Mucosa of descending colon (tissue), 3 donors: ENCODE measurements at regions not wholly inside any gene's neighbourhood (a gene's known extent, or its start where the extent isn't known, plus 50 kb on each side); places are given as distances from the start of the nearest gene placed in this dataset.

Source experiments
- ATAC-seq: fragments of 200-7000 bp; cut with Tn5 transposase; one replicate; pipeline ENCODE4 v1.9.1; 2020; ENCODE audit warnings: mild to moderate bottlenecking, moderate library complexity
- DNase-seq, 3 donors: peaks; one replicate each; pipeline ENCODE4 v3.0.0-alpha.2; 2020
- H3K36me3 ChIP-seq: fragments of 200-600 bp; one replicate; pipeline ENCODE4 v1.8.0; 2021; ENCODE audit warnings: low read depth, mild to moderate bottlenecking
- H3K4me1 ChIP-seq: fragments of 200-600 bp; one replicate; pipeline ENCODE4 v1.8.0; 2021; ENCODE audit warnings: low read depth, mild to moderate bottlenecking
- H3K4me3 ChIP-seq: fragments of 200-600 bp; one replicate; pipeline ENCODE4 v1.8.0; 2021; ENCODE audit warnings: mild to moderate bottlenecking
- H3K9me3 ChIP-seq: fragments of 200-600 bp; one replicate; pipeline ENCODE4 v1.8.0; 2021; ENCODE audit warnings: mild to moderate bottlenecking
- CTCF ChIP-seq: fragments of 200-600 bp; IDR thresholded peaks from one replicate; pipeline ENCODE4 v1.8.0; 2022; ENCODE audit warnings: antibody characterized with exemption, mild to moderate bottlenecking
- intact Hi-C, 2 donors: fragments of 100-400 bp; cut with DNase I in 1 of 2; cut with micrococcal nuclease in 1 of 2; formaldehyde crosslinking; loops; one replicate each; pipeline versions ENCODE4 v1.11.0 to v1.11.1; 2022; cut with DNase I, micrococcal nuclease
- donor health status: DM: no; HTN: no; CAD: no; lungs with moderate emphysema.
- donor health status: DM: no; HTN: no; CAD: no.
- donor health status: DM: no; HTN: yes; CAD: no.

- H3K4me1 ChIP-seq, result no peaks in the 10 kb centered on the region
- TF ChIP-seq CTCF, result no peak
- H3K4me3 ChIP-seq, result no peak overlapping the region
- DNase-seq (no peak), ATAC-seq (no peak)
- H3K9me3 ChIP-seq, result no peaks in the 10 kb centered on the region
- H3K36me3 ChIP-seq, result no peaks in the 10 kb centered on the region
- intact Hi-C loops, result no loop called here
Measured at GRCh38 chr20:56716806-56717205, 87.7 kb downstream of the TFAP2C start.

DNA sequence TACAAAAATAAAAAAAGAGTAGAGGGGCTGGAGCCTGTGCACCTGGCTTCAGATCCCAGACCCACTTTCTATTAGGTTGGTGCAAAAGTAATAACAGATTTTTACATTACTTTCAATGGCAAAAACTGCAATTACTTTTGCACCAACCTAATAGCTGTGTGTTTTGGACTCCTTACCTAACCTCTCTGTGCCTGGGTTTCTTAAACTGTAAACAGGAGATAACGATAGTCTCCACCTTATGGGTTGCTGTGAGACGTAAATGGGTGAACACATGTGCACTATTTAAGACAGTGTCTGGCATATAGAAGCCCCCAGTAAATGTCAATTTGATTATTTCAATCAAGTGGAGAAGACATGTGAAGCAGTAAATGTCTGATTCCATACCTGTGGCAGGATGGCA, 89.7 kb downstream of the TFAP2C start:
- TF ChIP-seq CTCF, result no peak
- ATAC-seq (no peak), DNase-seq (no peak)
- H3K4me3 ChIP-seq, result no peak overlapping the region
- no peaks in the 10 kb centered on the region for H3K4me1 ChIP-seq
- H3K9me3 ChIP-seq, result no peaks in the 10 kb centered on the region
- H3K36me3 ChIP-seq, result no peaks in the 10 kb centered on the region
- intact Hi-C loops, result no loop called here

DNA sequence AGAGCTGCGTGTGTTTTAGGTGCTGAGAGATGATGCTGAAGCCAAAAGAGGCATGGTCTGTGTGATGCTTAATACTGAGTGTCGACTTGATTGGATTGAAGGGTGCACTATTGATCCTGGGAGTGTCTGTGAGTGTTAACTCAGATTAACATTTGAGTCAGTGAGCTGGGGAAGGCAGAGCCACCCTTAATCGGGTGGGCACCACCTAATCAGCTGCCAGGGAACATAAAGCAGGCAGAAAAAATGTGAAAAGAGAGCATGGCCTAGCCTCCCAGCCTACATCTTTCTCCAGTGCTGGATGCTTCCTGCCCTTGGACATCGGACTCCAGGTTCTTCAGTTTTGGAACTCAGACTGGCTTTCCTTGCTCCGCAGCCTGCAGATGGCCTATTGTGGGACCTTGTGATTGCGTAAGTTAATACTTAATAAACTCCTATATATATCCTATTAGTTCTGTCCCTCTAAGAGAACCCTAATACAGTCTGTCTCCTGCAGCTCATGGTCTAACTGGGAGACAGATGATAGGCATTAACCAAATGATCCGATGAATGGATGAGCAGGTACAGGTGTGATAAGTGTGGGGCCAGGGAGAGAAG, 91.6 kb downstream of the TFAP2C start:
- intact Hi-C loops, result no loop called here
- TF ChIP-seq CTCF, result no peak
- Histone ChIP-seq H3K4me3 (no peak overlapping the region), H3K9me3 (no peaks in the 10 kb centered on the region), H3K36me3 (no peaks in the 10 kb centered on the region), H3K4me1 (no peaks in the 10 kb centered on the region)
- ATAC-seq (no peak), DNase-seq (no peak)

GRCh38 chr20:56722042-56722441, 92.9 kb downstream of the TFAP2C start:
- intact Hi-C loops, result no loop called here
- no peaks in the 10 kb centered on the region for H3K9me3 ChIP-seq
- no peak for TF ChIP-seq CTCF
- ATAC-seq (no peak), DNase-seq (peak in 1 of 3 donors; percentile 14)
- H3K4me3 ChIP-seq, result no peak overlapping the region
- H3K36me3 ChIP-seq, result no peaks in the 10 kb centered on the region
- H3K4me1 ChIP-seq, result no peaks in the 10 kb centered on the region

DNA sequence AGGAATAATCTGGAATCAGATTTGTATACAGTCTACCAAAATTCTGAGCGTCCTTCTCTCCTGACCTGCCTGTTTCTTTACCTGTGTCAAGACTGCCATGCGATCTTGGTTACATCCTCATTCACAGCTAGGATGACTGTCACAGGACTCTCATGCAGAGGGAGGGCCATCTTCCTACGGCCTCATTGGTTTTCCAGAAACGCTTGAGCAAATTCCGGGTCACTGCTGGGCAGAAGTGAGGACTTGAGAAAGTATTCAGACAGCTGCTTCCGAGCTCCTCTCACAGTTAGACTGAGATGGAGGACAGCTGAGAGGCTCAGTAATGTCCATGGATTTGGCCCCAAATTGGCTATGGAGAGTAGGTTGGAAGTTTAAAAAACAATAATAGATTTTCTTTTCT, 94.2 kb downstream of the TFAP2C start:
- H3K4me1 ChIP-seq, result no peaks in the 10 kb centered on the region
- intact Hi-C loops, result no loop called here
- no peak for DNase-seq
- ATAC-seq, result no peak
- TF ChIP-seq CTCF, result no peak
- H3K4me3 ChIP-seq, result no peak overlapping the region
- no peaks in the 10 kb centered on the region for H3K9me3 ChIP-seq
- no peaks in the 10 kb centered on the region for H3K36me3 ChIP-seq

DNA sequence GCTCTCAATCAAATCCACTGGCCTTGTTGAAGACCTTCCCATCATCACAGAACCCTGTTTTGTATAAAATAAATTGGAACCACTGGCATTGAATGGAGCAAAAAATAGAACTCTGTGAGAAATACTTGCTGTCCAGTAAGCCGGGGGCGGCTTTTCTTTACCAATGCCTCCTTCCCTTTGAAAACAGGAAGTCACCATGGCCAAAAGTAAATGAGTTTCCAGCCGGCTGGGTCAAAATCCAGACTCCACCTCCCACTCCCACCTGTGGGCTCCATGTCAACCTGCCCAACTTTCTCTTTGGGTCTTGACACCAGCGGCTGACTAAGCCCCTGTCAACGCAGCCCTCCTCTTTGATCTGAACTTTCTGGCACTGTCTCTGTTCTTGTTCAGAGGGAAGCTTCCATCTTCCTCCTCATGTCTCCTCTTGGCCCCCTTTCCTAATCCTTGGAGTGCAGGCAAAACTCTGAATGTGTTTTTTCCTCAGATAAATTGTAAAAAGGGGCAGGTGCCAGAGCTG, 95.2 kb downstream of the TFAP2C start:
- ATAC-seq (no peak), DNase-seq (no peak)
- intact Hi-C loops, result no loop called here
- TF ChIP-seq CTCF, result no peak
- no peaks in the 10 kb centered on the region for H3K36me3 ChIP-seq
- H3K4me1 ChIP-seq, result no peaks in the 10 kb centered on the region
- H3K9me3 ChIP-seq, result no peaks in the 10 kb centered on the region
- no peak overlapping the region for H3K4me3 ChIP-seq
